ENCODE measurements at regions not wholly inside any gene's neighbourhood (a gene's known extent, or its start where the extent isn't known, plus 50 kb on each side); places are given as distances from the start of the nearest gene placed in this dataset.

DNA sequence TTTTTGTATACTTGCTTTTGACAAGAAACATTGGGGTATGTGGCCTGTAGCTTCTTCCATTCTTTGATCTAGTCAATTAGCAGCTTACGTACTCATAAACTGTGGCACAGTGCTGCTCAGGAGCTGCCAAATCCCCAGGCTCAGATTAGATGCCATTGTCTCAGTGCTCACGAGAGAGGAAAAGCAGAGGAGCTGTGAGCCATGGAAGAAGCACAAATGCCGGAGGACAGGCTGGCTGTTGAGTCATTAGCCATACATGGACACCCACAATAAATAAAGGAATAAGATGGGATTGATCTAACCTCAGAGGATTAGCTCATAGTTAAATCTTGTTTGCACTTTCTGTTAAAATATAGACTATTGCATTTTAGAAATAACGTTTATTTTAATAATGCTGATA lies 121.7 kb downstream of the POSTN start (continued):
- no peak for TF ChIP-seq POLR2AphosphoS5 (IDR thresholded peaks at IDR 0.05; ENCODE audit: low read depth)
- TF ChIP-seq JUNB (IDR thresholded peaks at IDR 0.05; ENCODE audit: unreplicated experiment), result no peak
- no peak for TF ChIP-seq STAT1 (IDR thresholded peaks at IDR 0.05; ENCODE audit: unreplicated experiment)
- no peak for TF ChIP-seq ZNF331 (CRISPR knock-in tag; IDR thresholded peaks at IDR 0.05; ENCODE audit: low read depth)
- TF ChIP-seq, protein P1, sequence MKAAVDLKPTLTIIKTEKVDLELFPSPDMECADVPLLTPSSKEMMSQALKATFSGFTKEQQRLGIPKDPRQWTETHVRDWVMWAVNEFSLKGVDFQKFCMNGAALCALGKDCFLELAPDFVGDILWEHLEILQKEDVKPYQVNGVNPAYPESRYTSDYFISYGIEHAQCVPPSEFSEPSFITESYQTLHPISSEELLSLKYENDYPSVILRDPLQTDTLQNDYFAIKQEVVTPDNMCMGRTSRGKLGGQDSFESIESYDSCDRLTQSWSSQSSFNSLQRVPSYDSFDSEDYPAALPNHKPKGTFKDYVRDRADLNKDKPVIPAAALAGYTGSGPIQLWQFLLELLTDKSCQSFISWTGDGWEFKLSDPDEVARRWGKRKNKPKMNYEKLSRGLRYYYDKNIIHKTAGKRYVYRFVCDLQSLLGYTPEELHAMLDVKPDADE (IDR thresholded peaks at IDR 0.05), result no peak
- no peak for TF ChIP-seq ZNF114 (CRISPR knock-in tag; IDR thresholded peaks at IDR 0.05)
- TF ChIP-seq, protein P2, sequence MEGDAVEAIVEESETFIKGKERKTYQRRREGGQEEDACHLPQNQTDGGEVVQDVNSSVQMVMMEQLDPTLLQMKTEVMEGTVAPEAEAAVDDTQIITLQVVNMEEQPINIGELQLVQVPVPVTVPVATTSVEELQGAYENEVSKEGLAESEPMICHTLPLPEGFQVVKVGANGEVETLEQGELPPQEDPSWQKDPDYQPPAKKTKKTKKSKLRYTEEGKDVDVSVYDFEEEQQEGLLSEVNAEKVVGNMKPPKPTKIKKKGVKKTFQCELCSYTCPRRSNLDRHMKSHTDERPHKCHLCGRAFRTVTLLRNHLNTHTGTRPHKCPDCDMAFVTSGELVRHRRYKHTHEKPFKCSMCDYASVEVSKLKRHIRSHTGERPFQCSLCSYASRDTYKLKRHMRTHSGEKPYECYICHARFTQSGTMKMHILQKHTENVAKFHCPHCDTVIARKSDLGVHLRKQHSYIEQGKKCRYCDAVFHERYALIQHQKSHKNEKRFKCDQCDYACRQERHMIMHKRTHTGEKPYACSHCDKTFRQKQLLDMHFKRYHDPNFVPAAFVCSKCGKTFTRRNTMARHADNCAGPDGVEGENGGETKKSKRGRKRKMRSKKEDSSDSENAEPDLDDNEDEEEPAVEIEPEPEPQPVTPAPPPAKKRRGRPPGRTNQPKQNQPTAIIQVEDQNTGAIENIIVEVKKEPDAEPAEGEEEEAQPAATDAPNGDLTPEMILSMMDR (conservative IDR thresholded peaks at IDR 0.05; ENCODE audit: low read depth in 2 of 2), result no peak
- no peak for TF ChIP-seq CREB1 (CRISPR knock-in tag; IDR thresholded peaks at IDR 0.05; ENCODE audit: low read depth)

- Mint-ChIP-seq H3K4me3 (no peak overlapping the region), H3K4me1 (peaks cover 10% of the 10 kb centered on the region), H3K27me3 (ENCODE audit: insufficient read depth, low read depth, poor library complexity) (no peaks in the 10 kb centered on the region), H3K36me3 (ENCODE audit: low read depth) (no peaks in the 10 kb centered on the region), H3K9me3 (no peaks in the 10 kb centered on the region; the same call in 2 of the 3 replicates), H3K27ac (no peak overlapping the region)
- Histone ChIP-seq H4K20me1 (replicated peaks; ENCODE audit: insufficient read depth) (no peaks in the 10 kb centered on the region), H3K9me2 (ENCODE audit: insufficient read depth) (no peaks in the 10 kb centered on the region), H3K4me2 (no peak overlapping the region), H3F3A (replicated peaks; ENCODE audit: low read depth) (no peaks in the 10 kb centered on the region), H3K79me2 (replicated peaks; ENCODE audit: insufficient read depth) (no peaks in the 10 kb centered on the region), H3K27me3 (ENCODE audit: insufficient read depth) (no peaks in the 10 kb centered on the region; the same call in 1 of the 2 replicates), H3K36me3 (ENCODE audit: insufficient read depth) (no peaks in the 10 kb centered on the region), H2AFZ (no peak overlapping the region), H3K27ac (ENCODE audit: low read depth) (no peak overlapping the region), H3K4me3 (no peak overlapping the region), H3K4me1 (ENCODE audit: insufficient read depth) (no peaks in the 10 kb centered on the region)
- ATAC-seq (no peak), DNase-seq (ENCODE audit: low spot score) (no peak)
- TF ChIP-seq, protein P1 (IDR thresholded peaks at IDR 0.05), result no peak
- no peak for TF ChIP-seq ZNF114 (CRISPR knock-in tag; IDR thresholded peaks at IDR 0.05)
- no peak for TF ChIP-seq EZH2phosphoT487 (IDR thresholded peaks at IDR 0.05; ENCODE audit: unreplicated experiment)
- TF ChIP-seq JUNB (IDR thresholded peaks at IDR 0.05; ENCODE audit: unreplicated experiment), result no peak
- TF ChIP-seq REST (IDR thresholded peaks at IDR 0.05; ENCODE audit: unreplicated experiment), result no peak
- no peak for TF ChIP-seq CREB1 (CRISPR knock-in tag; IDR thresholded peaks at IDR 0.05; ENCODE audit: low read depth)
- TF ChIP-seq, protein P2 (conservative IDR thresholded peaks at IDR 0.05; ENCODE audit: low read depth in 2 of 2), result no peak
- TF ChIP-seq ZNF331 (CRISPR knock-in tag; IDR thresholded peaks at IDR 0.05; ENCODE audit: low read depth), result no peak
- TF ChIP-seq EZH2 (IDR thresholded peaks at IDR 0.05; ENCODE audit: low read depth, unreplicated experiment), result no peak
- TF ChIP-seq STAT1 (IDR thresholded peaks at IDR 0.05; ENCODE audit: unreplicated experiment), result no peak
These were observed 122.6 kb downstream of the POSTN start for GRCh38 chr13:37475966-37476365.

All from GM23338 (cell line).